Activated CD4-positive, alpha-beta T cell treated with anti-CD3 and anti-CD28 coated beads, Interleukin-2, amount 50 U/mL, for 4 hours (primary cell): ENCODE measurements at regions not wholly inside any gene's neighbourhood (a gene's known extent, or its start where the extent isn't known, plus 50 kb on each side); places are given as distances from the start of the nearest gene placed in this dataset.

Experiments used
- DNase-seq, 2 experiments: peaks; one replicate each; pipeline ENCODE4 v3.0.0-alpha.2; 2020

DNA sequence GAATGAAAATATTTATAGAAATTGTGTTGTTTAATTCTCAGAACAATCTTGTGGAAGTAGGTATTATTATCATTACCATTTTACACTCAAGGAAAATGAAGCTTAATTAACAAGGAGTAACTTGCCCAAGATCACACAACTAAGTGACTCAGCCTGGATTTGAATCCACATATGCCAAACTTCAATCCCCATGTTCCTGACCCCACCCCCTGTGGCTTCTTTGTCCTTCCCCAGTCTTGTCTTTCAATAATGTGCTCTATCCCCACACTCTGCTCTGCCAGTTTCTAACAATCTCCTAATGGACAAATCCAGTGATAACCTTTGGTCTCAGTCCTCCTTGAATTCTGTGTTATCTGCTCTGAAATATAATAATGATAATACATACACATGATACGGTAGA, 355.2 kb downstream of the BMP4 start:
- DNase-seq: no peak

DNA sequence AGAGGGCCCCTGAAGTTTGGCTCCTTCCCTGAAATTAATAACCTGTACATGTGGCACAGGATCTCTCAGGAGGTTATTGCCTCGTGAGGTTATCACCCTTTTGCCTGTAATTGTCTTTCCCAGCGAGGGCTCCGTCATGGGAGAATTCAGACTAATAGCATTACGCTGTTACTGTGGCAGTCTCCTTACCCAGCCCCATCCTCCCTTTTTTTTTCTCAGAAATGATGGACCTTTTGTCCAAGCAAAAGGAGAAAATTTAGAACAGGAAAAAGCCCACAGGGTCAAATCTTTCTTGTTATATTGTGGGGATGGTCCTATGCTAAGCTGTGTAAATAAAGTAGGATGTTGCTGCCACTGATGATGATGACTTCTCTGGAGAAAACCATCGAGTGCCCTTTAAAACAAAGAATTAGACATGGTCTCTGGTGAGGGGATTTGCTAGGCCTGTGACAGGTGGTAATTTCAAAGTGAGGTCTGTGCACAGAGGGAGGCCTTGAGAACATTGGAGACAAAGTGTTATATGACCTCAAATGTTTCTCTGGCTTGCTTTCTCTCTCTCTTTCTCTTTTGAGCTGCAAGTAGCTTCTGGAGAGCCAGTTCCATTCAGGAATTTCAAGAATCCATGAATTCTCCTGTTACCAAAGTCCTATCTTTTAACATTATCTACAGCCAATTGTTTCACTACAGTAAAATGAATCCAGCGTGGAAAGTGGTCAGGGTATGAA, 357.2 kb downstream of the BMP4 start:
- no peak for DNase-seq

DNA sequence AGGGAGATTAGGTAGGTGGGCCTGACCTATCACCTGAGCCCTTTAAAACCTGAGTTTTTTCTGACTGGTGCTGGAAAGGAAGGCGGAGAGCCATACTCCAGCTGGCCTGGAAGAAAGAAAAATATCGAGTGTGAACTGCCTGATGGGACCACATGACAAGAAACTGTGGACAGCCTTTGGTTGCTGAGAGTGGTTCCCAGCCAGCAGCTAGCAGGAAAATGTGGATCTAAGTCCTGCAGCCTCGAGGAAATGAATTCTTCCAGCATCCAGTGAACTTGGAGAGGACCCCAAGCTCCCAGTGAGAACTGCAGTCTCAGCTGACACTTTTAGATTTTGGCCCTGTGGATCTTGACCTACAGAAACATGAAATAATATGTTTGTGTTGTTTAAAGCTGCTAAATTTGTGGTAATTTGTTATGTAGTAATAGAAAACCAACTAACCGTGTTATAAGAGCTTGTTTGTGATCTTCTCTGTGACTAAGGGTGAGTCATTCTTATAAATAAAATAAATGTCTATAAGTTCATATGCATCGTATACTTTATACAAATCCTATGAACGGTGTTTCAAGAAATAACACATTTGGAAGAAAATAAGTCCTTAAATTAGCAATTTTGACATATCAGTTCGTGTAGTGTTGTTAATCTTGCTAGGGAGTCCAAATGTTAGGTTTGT, 359.6 kb downstream of the BMP4 start:
- no peak for DNase-seq

DNA sequence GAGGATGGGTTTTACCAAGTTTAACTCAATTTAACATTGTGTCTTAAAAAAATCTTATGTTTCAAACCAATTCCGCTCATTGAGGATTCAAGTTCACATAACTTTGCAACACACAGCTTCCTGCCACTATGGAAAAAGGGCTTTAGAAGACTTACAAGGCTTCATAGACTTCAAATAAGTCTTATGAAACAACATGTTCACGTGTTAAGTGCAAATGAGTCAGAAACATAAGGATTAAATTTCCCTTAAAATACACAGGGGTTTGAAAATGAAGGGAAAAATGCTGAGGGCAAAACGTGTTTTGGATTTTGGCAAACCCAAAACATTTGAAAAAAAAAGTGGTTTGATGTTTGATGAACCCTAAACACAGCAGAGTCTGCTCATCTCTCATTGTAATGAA, 364.8 kb downstream of the BMP4 start:
- no peak for DNase-seq

DNA sequence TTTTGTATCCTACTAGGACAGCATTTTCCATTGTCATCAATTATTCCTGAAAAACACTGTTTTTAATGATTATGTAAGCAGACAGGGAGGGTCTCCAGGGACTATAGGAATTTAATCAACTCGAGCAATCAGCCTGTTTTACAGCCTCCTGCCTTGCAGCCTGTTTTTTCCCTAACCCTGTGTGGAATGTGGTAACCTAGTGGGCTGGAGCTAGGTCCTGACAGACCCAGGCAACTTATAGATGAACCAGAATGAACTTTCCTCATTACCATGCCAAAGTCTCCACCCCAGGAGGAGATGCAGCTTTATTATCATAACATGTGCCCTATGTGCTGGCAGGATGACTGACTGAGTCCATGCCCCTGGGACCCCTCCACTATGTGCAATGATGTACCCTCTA, 375.1 kb downstream of the BMP4 start:
- no peak for DNase-seq

DNA sequence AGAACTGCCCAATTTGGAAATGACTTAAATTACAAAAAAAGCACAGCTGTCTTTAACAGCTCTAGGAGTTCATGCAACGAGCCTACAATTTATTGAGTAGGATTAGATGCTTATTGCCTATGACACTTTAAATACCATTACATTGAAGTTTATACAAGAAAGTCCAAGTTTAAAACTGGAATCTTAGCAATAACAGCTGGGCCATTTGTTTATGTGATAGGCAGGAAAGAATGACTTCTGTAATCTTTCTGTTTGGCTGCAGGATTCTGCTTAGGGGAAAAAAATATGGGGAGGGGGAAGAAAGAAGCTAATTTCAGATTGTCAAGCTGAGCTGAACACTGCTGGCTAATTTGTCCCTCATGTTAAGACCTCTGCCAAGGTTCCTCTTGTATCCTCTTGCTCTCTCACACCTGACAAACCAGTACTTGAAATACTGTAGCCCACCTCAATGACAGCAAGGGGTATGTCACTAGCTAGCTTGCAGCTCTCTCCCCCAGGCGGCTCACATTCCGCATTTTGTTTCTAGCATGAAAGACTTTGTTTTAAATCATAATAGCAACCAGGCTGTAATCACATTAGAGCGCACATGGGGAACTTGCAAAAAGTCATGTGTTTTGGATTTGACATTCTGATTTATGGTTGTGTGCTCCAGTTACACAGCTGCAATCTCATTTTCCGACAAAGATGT, 384.8 kb downstream of the BMP4 start:
- no peak for DNase-seq

DNA sequence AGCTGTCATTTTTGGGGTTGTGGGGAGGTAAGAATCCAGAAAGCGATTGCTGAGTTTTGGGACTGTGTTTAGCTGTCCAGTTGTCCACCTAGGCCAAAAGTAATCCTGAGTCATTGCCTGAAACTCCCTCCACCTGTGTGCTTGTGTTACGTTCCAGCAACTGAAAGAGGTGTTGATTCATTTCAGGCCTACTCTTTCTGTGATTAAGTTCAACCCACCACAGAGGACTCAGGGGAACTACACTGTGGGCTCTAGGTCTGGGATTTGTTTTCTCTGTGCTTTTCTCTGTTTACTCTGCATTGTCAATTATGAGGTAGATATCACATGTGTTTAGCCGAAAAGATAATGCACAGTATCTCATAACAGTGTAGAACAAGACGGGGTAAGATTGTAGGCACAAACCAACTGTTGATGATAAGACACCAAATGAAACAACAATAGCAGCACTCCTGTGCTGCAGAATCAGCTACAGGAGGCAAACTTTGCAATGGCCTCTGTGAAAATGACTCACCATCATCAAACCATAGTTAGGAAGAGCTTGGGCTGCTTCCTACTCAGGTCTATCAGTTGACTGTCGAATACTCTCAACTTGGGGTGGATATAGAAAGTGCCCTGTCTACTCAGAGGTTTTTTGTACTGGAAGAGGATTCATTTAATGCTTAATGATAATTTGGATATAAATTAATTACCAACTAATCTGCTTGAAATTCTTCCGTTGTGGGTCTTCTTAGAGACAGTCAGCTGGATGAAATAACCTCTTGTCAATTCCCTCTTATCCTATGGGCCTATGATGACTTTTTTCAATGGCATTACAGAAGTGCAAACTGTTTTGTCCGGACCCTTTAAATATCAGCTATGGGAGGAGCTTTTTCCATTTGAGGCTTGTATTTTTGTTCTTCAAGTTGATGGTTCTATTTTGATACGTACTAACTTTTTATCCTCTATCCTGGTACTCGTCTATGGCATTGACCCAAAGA, 385.9 kb downstream of the BMP4 start:
- DNase-seq: no peak

DNA sequence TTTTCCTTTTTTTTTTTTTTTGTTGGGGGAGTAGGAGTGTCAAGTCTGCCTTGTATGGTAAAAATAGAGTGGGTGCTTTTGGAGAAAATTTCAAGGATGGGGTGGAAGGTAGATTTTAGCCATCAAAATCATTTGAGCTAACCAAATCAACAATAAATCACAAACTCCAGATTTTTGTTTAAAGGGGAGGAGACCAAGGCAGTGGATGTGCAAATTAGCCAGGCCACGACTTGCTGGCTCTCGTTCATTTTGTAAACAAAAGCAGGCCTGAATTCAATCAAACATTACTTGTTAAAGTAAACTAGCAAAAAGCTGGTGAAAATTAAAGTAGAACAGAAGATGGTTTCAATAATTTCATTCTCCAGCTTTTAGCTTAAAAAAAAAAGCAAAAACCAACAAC, 387.2 kb downstream of the BMP4 start:
- DNase-seq: no peak

DNA sequence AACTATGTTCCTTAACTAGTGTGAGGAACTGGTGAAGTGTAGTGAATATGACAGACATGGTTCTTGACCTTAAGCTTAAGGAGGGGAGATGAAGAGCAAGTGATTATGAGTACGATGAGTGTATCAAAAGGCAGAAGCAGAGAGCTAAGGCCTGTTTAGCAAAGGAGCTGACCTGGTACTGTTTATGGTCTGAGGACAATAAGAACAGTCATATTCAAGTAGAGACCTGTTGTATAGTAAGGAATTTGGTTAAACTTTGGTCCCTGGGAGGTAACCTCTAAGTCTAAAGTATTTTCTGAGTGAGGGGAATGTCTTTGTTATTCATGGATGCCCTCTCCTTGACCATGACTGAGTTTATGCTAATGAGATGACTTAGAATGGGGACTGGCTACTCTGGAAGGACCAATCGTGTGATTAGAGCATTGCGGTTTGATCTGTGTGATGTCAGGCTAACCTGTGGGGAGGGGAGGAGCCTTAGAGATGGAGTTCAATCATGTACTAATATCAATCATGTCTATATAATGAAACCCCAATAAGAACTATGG, 389.3 kb downstream of the BMP4 start:
- no peak for DNase-seq

DNA sequence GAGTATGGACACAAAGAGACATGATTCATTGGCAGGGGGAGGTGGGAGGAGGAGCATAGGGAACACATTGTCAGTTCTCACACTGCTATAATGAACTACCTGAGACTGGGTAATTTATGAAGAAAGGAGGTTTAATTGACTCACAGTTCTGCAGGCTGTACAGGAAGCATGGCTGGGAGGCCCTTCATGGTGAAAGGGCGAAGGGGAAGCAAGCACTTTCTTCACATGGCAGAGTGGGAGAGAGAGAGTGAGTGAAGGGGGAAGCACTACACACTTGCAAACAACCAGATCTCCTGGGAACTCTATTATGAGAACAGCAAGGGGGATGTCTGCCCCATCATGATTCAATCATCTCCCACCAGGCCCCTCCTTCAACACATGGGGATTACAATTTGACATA, 391.8 kb downstream of the BMP4 start:
- no peak for DNase-seq

DNA sequence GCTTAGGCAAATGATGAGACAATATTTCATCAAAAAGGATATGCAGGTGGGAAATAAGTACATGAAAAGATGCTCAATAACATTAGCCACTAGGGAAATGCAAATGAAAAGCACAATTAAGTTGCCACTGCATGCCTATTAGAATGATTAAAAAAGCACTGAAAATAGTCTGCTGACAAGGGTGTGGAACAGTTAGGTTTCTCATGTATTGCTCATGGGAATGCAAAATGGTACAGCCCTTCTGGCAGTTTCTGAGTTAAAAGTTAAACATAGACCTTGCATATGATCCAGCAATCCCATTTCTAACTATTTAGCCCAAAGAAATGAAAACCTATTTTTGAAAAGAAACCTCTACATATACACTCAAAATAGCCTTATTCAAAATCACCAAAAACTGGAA, 393.0 kb downstream of the BMP4 start:
- no peak for DNase-seq

DNA sequence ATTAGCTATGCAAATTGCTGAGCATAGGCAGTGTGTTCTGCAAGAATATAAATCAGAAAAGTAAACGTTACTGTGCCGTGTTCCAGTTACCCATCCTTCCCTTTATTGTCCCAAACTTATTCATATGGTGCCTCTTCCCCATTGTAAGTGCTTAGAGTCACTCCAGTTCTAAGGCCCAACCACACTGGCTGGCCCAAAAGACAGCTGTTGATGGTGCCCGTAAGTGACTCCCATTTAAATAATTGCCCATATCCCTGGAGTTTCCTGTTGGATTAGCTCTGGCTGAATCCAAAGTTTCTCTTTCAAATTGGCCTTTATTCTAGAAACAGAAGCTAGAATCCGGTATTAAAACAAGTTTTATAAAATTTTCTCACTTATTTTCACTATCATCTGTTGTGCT, 400.1 kb upstream of the DDHD1 start:
- no peak for DNase-seq

DNA sequence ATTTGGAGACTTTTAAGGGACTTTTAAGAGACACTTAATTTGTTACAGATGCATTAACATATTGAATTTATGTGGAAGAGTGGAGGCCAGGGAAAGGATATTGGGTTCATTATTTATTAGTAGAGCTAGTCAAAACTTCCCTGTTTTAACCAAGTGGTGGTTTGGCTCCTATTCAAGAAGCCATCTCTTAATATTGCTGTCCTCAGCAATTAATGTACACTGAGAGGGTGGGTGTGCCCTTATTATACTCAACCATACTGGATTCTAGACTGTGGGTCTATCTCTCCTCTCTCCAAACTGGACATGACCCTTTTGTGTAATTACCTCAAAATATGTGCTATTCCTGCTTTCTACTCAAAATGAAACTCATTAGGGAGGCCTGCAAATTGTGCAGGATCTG, 398.7 kb upstream of the DDHD1 start:
- no peak for DNase-seq

DNA sequence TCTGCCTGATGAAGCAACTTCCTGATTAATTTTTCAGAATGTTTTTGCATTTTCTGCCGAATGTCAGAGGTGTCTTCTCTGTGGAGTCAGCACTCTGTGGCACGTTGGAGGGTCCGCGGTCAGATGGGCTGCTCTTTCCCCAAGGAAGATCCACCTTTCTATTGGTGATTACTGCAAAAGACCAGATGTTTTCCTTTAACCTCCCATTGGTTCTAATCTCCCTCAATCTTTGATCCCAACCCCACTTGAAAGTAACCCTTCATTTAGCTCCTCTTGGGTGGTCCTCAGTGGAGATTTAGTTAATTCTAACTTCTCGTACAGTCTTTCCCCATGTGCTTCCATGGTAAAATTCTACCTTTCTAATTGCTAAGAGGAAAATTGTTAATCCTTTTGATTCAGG, 397.7 kb upstream of the DDHD1 start:
- DNase-seq: no peak

DNA sequence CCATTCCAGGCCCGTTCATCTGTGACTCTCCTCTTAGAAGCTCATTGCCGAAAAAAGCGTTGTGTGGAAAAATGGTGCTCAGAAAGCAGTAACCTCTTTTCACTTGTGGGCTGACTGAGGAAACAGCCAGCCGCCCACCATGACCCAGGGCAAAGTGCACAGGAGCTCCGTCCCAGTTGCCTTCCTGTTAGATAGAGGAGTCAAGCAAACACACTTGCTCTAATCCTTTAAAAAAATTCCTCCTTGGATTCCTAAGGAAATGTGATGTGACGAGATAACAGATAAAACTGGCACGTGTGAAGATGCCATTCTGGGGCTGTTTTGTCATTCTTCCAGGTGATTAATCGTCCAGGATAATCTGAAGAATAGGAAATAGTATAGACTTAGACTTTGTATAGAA, 396.8 kb upstream of the DDHD1 start:
- DNase-seq: no peak

DNA sequence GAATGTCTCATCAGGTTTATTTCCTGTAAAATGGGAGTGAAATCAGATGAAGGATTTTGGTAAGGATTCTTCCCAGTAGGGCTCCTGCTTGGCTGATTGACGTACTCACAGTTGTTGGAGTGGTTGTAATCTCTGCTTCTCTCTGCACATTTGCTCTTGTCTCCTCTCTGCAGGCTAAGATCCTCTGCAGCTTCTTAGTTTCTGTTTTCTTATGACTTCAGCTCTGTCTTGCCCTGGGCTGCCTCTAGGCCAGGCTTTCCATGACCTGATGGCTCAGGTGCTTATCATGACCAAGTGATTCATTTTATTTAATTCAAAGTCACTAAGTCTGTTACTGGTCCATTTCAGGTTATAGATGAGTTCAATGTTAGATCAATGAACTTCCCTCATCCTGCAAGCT, 394.5 kb upstream of the DDHD1 start:
- no peak for DNase-seq

DNA sequence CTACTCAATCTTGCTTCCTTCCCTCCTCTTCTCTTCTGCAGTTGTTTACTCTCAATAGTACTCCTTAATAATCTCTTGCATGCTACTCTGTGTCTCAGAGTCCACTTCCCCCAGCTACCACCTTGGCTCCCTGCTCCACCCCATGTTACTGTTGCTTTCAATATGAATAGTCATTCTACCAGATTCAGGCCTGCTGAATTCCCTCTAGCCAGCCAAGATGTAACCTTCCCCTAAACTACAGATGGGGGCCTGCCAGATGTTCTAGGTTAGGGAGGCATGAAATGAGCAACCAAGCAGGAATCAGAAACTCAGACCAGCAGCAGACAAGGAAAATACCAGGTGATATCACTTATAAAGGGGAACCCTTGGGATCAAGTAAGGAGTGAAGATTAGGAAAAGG, 392.1 kb upstream of the DDHD1 start:
- no peak for DNase-seq

DNA sequence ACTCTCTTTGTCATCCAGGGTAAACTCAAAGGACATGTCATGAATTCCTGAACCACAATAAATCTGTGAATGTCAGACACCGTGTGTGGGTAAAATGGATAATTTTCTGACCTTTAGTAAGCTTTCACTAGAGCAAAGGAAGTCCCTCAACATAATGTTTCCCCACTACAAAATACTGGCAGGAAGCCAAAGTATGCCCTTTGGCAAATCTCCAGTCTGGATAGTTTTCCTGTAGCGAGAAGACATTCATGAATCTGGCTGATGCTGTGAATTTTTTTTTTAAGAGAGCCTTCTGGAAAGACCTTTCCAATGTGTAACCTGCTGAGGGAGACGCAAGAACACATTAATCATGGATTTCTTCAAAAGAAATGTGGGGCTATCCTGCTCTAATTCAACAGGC, 389.6 kb upstream of the DDHD1 start:
- DNase-seq: no peak

DNA sequence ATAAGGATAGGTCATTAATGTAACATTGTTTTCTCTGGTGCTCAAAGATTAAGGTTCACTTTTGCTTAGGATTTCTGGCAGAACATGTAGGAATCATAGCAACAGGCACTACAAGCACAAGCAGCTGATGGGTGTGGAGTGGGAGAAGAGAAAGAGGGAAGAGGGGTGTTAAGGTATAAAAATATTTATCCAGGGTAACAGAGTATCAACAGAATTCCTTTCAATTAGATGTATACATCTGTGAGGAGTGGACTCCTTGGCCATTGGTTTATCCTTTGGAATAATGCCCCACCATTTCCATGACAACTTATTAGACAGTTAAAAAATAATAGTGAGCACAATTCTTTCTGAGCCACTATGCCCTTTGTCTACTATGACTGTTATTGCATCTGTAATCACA, 388.3 kb upstream of the DDHD1 start:
- DNase-seq: no peak

DNA sequence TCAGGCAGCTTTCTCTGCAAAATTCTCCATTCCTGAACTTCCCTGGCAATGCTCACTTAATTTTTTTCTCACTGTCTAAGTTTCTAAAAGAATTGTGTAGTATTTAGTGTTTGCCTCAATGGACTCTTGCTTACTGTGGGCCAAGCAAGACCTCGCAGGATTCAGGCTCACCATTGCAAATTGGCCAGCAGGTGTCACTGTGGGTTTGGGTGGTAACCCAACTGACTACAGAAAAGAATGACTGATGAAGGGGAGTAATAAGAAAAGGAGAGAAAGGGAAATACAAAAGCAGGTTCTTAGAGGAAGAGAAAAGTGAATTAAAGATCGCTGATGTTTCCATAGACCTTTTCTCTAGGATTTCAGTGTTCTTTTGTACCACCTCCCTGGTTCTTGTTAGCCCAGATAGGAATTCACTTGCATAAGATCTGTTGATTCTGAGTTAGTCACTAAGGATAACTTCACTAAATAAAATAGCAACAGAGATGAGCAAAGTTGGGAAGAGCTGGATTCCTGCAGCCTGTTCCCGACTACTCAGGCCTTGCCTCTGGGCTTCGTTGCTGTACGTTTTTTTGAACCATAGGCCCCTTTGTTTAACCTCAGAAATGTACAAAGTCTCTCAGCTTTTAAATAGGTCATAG, 386.5 kb upstream of the DDHD1 start:
- peak; percentile 6 to 16 for DNase-seq

DNA sequence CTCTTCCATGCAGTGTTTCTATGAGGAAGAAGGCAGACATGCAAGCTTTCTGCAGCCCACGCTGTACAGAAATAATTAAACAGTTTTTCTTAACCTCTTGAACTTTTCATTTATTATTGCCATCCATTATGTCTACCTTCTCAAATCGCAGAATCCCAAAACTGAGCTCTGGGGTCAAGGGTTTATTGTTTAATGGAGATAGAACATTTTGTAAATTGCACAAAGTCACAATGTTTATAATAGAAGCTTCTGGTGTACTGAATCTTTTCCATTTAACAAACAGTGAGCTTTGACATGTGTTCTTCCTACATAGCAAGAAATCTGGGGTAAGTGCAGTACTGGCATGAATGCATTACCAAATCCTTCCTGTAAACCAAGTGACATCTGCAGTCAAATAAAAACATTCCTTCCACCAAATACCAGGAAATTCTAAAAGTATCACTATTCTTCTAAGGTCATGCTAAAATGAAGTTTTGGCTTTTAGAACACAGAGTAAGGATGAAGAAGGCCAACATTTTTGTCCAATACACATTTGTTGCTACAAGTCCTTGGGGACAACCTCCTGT, 385.3 kb upstream of the DDHD1 start:
- DNase-seq: no peak
